ENCODE measurements at regions not wholly inside any gene's neighbourhood (a gene's known extent, or its start where the extent isn't known, plus 50 kb on each side); places are given as distances from the start of the nearest gene placed in this dataset.

DNA sequence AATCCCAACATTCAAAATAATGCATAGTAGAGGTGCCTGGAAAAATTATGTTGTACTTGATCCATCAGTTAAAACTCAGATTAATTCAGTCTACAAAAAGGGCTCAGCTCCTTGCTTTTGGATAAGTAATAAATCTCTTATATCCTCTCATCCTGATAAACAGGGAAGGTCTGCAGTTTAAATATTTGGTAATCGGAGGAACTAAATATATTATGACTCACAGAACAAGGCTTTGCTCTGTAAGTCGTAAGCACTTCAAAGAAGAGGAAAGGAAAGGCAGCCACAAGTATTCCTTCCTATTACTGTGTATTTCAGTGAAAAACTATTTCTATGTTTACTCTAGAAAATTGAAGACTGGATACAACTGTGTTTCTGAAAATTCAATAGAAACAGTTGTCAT, 757.9 kb downstream of the CDY2B start:
- TF ChIP-seq, protein P1, sequence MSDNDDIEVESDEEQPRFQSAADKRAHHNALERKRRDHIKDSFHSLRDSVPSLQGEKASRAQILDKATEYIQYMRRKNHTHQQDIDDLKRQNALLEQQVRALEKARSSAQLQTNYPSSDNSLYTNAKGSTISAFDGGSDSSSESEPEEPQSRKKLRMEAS (IDR thresholded peaks at IDR 0.05; ENCODE audit: insufficient read depth, insufficient read length) = no peak
- no peak for TF ChIP-seq EZH2 (IDR thresholded peaks at IDR 0.05; ENCODE audit: borderline replicate concordance, low read depth, low read length, severe bottlenecking)
